ENCODE measurements at regions not wholly inside any gene's neighbourhood (a gene's known extent, or its start where the extent isn't known, plus 50 kb on each side); places are given as distances from the start of the nearest gene placed in this dataset.
"Not testable (repeated sequence)": the region's sequence is repeated elsewhere in the genome, so short reads cannot be mapped to it uniquely, and the experiment has no call there.

DNA sequence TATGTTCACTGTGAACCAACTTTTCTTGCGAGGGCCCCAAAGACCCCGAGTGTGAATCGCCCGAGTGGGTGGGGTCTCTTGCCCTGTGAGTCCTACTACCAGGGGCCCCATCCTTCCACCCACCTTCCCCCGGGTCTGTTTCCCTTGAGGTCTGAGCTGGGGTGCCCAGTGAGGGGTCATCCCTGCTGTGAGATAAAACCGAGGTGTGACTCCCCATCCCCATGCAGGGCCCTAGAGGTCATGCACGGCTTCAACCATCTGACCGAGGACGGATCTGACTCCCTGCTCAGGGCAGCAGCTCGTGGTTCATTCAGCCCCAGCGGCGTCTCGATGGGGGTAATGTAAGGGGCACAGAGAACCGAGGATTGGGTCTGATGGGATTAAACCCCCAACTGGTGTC, 103.1 kb upstream of the SULF2 start:
- no peak overlapping the region for H3K4me3 ChIP-seq (ENCODE audit: low read depth, low read length)
- in situ Hi-C loops (cut with HindIII; ENCODE audit: low sequenced_read_pairs): no loop called here
- DNase-seq (ENCODE audit: low read depth, low spot score): no peak
- no peak for TF ChIP-seq CTCF (IDR thresholded peaks at IDR 0.05; ENCODE audit: low read depth, low read length)

DNA sequence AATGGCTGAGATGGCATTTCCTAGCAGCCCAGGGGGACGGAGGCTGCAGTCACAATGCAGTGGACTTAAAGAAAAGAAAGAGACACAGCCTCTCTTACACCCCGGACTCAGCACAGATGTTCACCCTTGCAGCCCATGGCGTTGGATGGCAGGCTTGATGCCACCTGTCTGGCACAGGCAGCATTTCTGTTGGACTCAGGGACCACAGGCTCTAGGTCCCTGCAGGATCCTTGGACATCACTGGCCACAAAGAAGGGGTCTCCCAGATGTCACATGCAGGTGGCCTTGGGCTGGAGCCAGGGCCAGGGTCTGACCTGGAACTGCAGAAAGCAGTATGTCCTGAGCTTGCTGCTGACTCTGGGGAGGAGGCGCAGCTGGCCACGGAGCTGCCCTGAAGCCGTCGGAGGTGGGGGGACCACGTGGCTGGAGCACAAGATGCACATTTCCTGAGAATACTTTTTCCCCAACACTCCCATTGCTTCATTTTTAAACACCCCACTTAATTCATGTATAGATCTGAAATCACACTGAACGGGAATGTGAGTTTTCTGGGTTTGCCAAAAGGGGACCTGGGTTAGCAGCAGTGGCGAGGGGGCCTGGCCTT, 102.3 kb upstream of the SULF2 start:
- in situ Hi-C loops (cut with HindIII; ENCODE audit: low sequenced_read_pairs): no loop called here
- no peak for TF ChIP-seq CTCF (IDR thresholded peaks at IDR 0.05; ENCODE audit: low read depth, low read length)
- no peak for DNase-seq (ENCODE audit: low read depth, low spot score)
- H3K4me3 ChIP-seq (ENCODE audit: low read depth, low read length): no peak overlapping the region

- H3K4me3 ChIP-seq (ENCODE audit: low read depth, low read length): no peak overlapping the region
- in situ Hi-C loops (cut with HindIII; ENCODE audit: low sequenced_read_pairs): no loop called here
- TF ChIP-seq CTCF (IDR thresholded peaks at IDR 0.05; ENCODE audit: low read depth, low read length): no peak
- DNase-seq (ENCODE audit: low read depth, low spot score): no peak
Observed at GRCh38 chr20:47887064-47887463, 101.8 kb upstream of the SULF2 start.

DNA sequence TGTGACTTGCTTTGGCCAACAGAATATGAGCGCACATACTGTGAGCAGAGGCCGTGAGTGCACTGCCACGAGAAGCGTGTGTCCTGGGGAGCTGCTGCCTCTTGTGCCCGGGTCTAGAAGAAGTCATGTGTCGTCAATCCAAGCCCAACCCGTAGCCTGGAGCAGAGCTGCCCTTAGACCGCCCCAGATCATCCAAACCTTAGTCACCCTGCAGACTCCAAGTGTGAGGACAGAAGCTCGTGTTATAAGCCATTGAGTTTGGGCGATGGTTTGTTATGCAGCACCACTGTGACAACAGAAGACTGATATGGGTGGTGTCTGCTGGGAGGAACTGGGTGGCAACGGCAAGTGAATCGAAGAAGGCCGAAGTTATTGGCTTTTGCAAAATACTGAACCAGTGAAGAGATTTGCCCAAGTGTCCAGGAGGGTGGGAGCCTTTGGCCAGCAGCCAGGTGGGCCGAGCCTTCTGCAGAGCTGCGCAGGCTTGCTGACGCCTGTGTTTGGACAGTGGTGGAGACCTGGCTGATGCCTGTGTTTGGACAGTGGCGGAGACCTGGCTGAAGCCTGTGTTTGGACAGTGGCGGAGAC, 101.3 kb upstream of the SULF2 start:
- no peak overlapping the region for H3K4me3 ChIP-seq (ENCODE audit: low read depth, low read length)
- no peak for TF ChIP-seq CTCF (IDR thresholded peaks at IDR 0.05; ENCODE audit: low read depth, low read length)
- in situ Hi-C loops (cut with HindIII; ENCODE audit: low sequenced_read_pairs): no loop called here
- no peak for DNase-seq (ENCODE audit: low read depth, low spot score)

- in situ Hi-C loops (cut with HindIII; ENCODE audit: low sequenced_read_pairs): no loop called here
- no peak overlapping the region for H3K4me3 ChIP-seq (ENCODE audit: low read depth, low read length)
- no peak for DNase-seq (ENCODE audit: low read depth, low spot score)
- TF ChIP-seq CTCF (IDR thresholded peaks at IDR 0.05; ENCODE audit: low read depth, low read length): no peak
Observed at GRCh38 chr20:47885909-47886453, 100.7 kb upstream of the SULF2 start.

DNA sequence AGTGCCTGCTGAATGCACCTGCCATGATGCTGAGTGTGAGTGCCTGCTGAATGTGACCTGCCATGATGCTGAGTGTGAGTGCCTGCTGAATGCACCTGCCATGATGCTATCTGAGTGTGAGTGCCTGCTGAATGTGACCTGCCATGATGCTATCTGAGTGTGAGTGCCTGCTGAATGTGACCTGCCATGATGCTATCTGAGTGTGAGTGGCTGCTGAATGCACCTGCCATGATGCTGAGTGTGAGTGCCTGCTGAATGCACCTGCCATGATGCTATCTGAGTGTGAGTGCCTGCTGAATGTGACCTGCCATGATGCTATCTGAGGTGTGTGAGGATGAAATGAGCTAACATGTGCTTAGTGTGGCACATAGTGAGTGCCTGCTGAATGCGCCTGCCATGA, 98.7 kb upstream of the SULF2 start:
- H3K4me3 ChIP-seq (ENCODE audit: low read depth, low read length); DNase-seq (ENCODE audit: low read depth, low spot score); in situ Hi-C loops (cut with HindIII; ENCODE audit: low sequenced_read_pairs): not testable (repeated sequence)

- no peak overlapping the region for H3K4me3 ChIP-seq (ENCODE audit: low read depth, low read length)
- in situ Hi-C loops (cut with HindIII; ENCODE audit: low sequenced_read_pairs): no loop called here
- TF ChIP-seq CTCF (IDR thresholded peaks at IDR 0.05; ENCODE audit: low read depth, low read length): no peak
- DNase-seq (ENCODE audit: low read depth, low spot score): no peak
Observed at GRCh38 chr20:47883186-47883585, 97.9 kb upstream of the SULF2 start.
